ENCODE measurements at regions not wholly inside any gene's neighbourhood (a gene's known extent, or its start where the extent isn't known, plus 50 kb on each side); places are given as distances from the start of the nearest gene placed in this dataset.

- no peak for DNase-seq (ENCODE audit: low read depth)
Observed at GRCh38 chr1:184919892-184920291, 54.4 kb downstream of the NIBAN1 start.

- DNase-seq (ENCODE audit: low read depth) = no peak
Observed at GRCh38 chr1:184915463-184916090, 58.7 kb downstream of the NIBAN1 start.

- DNase-seq (ENCODE audit: low read depth) = no peak
Observed at GRCh38 chr1:184914149-184914548, 60.2 kb downstream of the NIBAN1 start.

- DNase-seq (ENCODE audit: low read depth) = no peak
Observed at GRCh38 chr1:184912392-184912791, 61.9 kb downstream of the NIBAN1 start.

GRCh38 chr1:184911830-184912229 is 62.5 kb downstream of the NIBAN1 start:
- DNase-seq (ENCODE audit: low read depth) = no peak

GRCh38 chr1:184911103-184911745 is 63.1 kb downstream of the NIBAN1 start:
- DNase-seq (ENCODE audit: low read depth) = no peak

- DNase-seq (ENCODE audit: low read depth) = no peak
Observed at GRCh38 chr1:184910691-184911091, 63.6 kb downstream of the NIBAN1 start.

GRCh38 chr1:184910005-184910404 is 64.3 kb downstream of the NIBAN1 start:
- no peak for DNase-seq (ENCODE audit: low read depth)

GRCh38 chr1:184909019-184909418 is 65.3 kb downstream of the NIBAN1 start:
- DNase-seq (ENCODE audit: low read depth) = no peak

- no peak for DNase-seq (ENCODE audit: low read depth)
Observed at GRCh38 chr1:184908506-184908905, 65.8 kb downstream of the NIBAN1 start.

- no peak for DNase-seq (ENCODE audit: low read depth)
Observed at GRCh38 chr1:184907500-184907899, 66.8 kb downstream of the NIBAN1 start.

GRCh38 chr1:184906761-184907160 is 67.5 kb downstream of the NIBAN1 start:
- DNase-seq (ENCODE audit: low read depth) = no peak

GRCh38 chr1:184905601-184906322 is 68.5 kb downstream of the NIBAN1 start:
- DNase-seq (ENCODE audit: low read depth) = no peak

- DNase-seq (ENCODE audit: low read depth) = no peak
Observed at GRCh38 chr1:184903111-184903692, 71.1 kb downstream of the NIBAN1 start.

GRCh38 chr1:184900507-184900906 is 73.8 kb downstream of the NIBAN1 start:
- no peak for DNase-seq (ENCODE audit: low read depth)

- no peak for DNase-seq (ENCODE audit: low read depth)
Observed at GRCh38 chr1:184896000-184896399, 78.3 kb downstream of the NIBAN1 start.

- DNase-seq (ENCODE audit: low read depth) = no peak
Observed at GRCh38 chr1:184895086-184895485, 79.2 kb downstream of the NIBAN1 start.

- no peak for DNase-seq (ENCODE audit: low read depth)
Observed at GRCh38 chr1:184893695-184894094, 80.6 kb downstream of the NIBAN1 start.

- DNase-seq (ENCODE audit: low read depth) = no peak
Observed at GRCh38 chr1:184892116-184892515, 82.2 kb downstream of the NIBAN1 start.

GRCh38 chr1:184891440-184891839 is 82.9 kb downstream of the NIBAN1 start:
- DNase-seq (ENCODE audit: low read depth) = no peak

GRCh38 chr1:184890539-184890973 is 83.8 kb downstream of the NIBAN1 start:
- DNase-seq (ENCODE audit: low read depth) = no peak

GRCh38 chr1:184889902-184890301 is 84.4 kb downstream of the NIBAN1 start:
- no peak for DNase-seq (ENCODE audit: low read depth)

GRCh38 chr1:184889166-184889565 is 85.1 kb downstream of the NIBAN1 start:
- DNase-seq (ENCODE audit: low read depth) = no peak
